M059J (cell line): ENCODE measurements at regions not wholly inside any gene's neighbourhood (a gene's known extent, or its start where the extent isn't known, plus 50 kb on each side); places are given as distances from the start of the nearest gene placed in this dataset.
A peak's percentile ranks its signal among the peaks of the same experiment; 100 is the strongest.
"Not testable (repeated sequence)": the region's sequence is repeated elsewhere in the genome, so short reads cannot be mapped to it uniquely, and the experiment has no call there.

Source experiments
- DNase-seq: peaks from one replicate; pipeline ENCODE4 v3.0.0-alpha.2; 2012; ENCODE audit warnings: low read depth

DNA sequence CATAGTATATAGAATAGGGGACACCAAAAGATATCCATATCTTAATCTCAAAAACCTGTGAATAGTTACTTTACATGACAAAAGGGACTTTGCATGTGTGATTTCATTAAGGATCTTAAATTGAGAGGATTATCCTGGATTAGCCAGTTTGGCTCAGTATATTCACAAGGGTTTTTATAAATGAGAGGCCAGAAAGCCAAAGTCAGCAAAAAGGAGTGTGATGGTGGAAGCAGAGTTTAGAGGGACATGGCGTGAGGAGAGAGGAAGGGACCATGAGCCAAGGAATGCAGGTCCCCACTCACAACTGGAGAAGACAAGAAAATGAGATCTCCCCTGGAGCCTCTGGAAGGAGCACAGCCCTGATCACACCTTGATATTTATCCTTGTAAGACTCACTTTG lies 648.5 kb upstream of the LCORL start:
- DNase-seq = no peak

DNA sequence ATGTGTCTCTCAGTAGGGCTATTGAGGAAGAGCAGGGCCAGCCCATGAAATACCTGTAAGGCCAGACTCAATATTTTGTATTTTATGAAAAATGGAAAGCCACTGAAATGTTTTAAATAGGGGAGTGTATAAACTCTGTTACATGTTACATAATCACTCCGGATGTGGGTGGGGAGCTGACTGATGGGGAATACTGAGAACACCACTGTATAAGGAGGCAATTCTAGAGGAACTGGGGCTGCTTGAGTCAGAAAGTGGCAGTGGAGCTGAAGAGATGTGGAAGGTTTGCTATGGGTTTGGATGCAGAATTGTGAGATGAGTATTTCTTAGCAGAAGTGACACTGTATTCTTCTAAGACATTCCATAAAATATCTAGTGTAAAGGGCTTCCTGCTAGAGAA lies 647.8 kb upstream of the LCORL start:
- no peak for DNase-seq

DNA sequence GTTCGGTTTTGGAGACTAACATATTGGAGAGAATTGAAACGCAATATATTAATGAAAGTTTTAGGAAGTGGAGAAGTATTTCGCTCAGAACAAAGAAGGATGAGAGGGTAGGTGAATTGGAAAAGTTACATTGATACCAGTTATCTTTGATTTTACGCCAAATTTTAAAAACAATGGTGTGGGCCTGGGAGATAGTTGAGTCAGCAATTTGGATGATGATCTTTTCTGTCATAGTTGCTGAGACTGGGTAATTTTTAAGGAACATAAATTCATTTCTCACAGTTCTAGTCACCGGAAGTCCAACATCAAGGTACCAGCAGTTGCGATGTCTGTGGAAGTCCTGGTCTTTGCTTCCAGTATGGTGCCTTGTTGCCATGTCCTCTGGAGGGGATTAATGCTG lies 644.8 kb upstream of the LCORL start:
- no peak for DNase-seq

DNA sequence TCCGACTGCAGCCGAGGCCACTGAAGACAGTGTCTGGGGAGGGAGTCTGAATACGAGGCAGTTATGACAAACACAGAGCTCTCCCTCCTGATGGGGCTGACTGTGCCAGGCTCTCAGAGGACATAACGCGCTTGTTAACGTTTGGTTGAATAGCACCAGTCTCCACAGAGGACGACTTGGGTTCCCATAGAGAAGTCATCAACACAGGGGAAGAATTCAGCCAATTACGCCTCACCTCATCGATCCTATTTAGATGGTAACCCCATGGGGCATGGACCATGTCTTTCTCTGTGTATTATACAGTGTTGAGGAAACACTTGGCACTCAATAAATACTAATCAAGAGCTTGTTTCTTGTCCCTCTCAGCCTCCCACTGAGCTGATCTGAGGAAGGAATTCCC lies 642.6 kb upstream of the LCORL start:
- no peak for DNase-seq

DNA sequence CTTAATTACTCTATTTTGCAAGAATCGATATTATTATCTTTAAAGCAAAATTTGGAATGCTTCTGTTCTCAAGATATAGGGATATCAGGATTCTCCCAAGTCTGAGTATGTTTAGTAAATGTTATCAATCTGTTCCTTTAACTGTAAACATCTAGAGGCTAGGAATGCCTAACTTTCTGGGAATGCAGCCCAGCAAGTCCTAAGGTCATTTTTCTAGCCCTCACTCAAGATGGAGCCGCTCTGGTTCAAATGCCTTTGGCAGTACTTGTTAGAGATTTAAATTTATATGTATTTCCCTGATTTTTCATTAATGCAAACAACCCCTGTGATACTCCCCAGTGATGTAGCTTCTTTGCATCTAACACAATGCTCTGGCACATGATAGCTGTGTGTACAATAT lies 623.8 kb upstream of the LCORL start:
- no peak for DNase-seq

DNA sequence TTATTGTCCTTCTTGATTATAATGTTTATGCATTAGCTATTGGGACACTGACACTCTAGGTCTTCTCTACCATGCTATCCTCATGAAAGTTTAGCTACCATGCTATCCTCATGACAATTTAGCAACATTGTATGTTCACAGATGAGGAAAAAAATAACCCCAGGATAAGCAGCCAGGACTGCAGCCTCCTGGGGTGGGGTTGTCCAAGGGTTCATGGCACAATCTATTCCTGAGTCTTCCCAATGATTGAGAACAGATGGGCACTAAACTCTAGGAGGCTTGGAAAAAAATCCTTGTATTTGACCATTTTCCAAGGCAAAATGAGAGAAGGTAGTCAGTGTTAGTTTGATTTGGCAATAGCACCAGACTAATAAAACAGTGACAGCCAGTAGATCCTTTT lies 619.8 kb upstream of the LCORL start:
- DNase-seq = no peak

DNA sequence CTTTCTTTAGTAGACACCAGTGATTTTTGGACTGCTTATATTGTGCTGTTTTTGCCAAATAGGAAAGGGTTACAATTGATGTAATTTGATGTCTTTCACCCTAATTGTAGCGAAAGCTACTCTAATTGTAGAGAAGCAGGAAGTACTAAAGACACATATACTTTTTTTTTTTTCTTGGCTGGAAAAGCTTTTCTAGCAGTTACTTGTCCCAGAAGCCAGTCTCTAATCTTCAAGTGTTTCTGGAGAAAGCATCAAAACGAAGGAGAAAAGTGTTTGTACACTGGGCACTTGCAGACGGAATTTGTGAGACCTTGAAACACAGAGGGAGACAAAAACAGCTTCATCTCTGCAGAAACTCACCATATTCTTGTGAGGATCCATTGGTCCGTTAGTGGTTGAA lies 616.5 kb upstream of the LCORL start:
- no peak for DNase-seq

DNA sequence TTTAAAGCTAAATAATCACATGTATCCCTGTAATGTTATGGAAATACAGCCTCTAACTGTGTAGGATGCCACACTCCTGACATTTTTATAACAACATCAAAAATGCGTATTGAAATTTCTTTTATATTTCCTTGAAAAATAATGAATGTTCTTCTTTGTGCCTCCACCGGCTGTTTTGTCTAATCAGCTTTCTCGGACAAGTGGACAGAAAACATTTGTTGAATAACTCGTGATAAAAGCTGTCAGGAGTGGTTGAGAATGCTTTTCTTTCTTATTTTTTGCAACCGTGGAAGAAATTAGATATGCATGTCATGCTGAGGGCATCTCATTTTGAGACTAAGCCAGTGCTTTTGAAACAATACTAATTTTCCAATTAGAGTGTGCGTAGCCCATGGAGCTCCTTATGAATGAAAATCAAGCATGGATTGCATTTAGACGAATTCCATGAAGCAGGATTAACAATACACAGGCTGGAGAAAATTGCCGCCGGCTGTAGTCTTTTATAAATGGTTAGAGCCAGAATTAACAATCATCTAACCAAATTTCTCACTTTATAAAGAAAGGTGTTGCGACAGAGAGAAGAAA lies 614.5 kb upstream of the LCORL start:
- no peak for DNase-seq

DNA sequence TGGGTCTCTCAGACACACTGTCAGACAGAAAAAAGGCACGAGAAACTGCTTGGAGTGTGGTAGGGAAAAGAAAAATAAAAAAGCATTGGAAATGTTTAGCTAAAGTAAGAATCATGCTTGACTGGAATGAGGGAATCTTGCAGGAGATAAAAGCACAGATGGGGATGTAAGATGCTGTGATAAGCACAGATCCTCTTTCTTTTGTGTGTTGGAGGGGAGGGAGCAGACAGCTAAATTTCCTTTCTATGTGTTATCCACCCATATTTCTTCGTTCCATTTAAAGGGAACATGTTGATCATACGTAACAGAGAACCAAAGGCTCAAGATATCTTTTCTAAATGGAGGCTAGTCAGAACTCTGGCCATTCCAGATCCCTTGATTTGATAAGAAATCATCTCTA lies 614.0 kb upstream of the LCORL start:
- no peak for DNase-seq

DNA sequence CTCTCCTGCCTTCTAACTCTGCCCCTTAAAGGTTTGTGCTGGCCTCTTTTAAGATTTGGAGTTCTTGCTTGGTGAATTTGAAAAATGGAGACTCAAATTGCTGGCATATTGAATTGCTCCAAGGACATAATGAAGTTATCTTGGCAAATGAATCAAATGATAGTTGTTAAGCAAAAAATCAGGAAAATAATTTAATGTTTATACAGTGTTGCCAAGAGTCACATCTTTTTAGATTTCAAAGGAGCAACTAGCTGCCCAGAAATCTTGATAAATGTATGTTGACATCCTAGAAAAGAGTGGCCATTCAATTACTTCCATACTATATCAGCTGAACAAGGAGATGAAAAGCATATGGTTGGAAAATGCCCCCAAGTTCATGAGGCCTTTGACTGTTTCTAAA lies 610.0 kb upstream of the LCORL start:
- no peak for DNase-seq

DNA sequence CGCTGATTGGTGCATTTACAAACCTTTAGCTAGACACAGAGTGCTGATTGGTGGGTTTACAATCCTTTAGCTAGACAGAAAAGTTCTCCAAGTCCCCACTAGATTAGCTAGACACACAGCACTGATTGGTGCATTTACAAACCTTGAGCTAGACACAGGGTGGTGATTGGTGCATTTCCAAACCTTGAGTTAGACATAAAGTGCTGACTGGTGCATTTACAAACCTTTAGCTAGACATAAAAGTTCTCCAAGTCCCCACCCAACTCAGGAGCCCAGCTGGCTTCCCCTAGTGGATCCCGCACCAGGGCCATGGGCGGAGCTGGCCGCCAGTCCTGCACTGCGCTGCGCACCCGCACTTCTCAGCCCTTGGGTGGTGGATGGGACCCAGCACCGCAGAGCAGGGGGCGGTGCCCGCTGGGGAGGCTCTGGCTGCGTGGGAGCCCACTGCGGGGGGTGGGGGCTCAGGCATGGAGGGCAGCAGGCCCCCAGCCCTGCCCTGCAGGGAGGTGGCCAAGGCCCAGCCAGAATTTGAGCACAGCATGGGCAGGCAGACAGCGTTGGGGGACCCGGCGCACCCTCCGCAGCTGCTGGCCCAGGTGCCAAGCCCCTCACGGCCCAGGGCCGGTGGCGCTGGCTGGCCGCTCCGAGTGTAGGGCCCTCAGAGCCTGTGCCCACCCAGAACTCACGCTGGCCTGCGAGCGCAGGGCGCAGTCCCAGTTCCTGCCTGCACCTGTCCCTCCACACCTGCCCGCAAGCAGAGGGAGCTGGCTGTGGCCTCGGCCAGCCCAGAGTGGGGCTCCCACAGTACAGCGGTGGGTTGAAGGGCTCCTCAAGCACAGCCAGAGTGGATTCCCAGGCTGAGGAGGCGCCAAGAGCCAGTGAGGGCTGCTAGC lies 608.9 kb upstream of the LCORL start:
- no peak for DNase-seq

DNA sequence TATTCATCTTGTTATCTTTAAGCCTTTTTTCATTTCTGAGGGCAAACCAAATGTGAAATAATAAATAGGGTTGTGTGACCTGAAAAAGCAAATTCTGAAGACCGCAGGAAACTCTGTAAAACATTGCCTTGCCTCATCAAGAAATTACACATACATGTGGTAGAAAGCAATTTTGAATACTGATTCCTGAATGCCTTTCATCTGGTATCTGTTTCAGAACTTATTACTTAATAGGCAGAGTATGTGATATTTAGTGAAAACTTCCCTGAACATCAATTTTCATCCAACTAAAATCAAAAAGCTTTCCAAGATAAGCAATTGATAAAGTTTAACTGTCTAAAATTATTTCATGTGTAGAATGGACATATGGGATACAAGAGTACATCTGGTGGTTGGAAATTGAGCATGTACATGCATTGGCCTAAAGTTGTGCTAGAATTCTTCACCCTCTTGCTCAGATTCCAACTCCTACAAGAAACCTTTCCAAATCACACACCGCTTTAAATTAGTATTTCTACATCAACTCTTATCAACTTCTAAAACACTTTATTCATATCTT lies 606.0 kb upstream of the LCORL start:
- no peak for DNase-seq

DNA sequence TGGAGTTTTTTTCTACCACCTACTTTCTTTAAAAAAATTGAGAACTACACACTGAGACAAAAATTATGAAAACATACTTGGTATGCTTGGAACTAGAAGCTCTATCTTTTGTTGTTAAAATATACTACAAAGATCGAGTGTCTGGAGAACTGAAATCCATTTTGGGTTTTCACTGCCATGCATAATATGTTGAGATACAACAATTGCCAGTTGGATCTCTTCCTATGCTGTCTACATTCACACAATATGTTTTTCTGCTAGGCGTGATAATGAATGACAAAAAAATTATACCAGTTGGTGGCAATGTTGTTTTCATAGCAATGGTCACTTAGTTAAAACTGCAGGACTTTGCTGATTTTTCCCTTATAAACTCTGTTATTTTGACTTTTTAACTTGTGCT lies 605.4 kb upstream of the LCORL start:
- DNase-seq = no peak

DNA sequence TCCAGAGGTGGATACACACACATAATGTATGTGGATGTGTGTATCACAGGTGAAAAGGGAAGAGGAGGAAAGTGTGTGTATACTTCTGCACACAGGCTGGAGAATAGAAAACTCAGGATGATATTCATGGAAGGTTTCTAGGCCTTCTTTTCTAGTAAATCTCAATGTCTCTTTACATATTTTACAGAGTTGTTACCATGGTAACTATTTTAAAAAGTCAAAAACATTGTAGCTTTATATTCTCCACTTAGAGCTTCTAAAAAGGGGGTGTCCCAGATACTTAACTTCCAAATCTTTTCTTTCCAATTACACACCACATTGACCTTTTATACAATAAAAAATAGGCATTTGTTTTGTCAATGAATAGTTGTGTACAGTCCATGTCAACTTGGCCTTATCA lies 604.8 kb upstream of the LCORL start:
- no peak for DNase-seq

DNA sequence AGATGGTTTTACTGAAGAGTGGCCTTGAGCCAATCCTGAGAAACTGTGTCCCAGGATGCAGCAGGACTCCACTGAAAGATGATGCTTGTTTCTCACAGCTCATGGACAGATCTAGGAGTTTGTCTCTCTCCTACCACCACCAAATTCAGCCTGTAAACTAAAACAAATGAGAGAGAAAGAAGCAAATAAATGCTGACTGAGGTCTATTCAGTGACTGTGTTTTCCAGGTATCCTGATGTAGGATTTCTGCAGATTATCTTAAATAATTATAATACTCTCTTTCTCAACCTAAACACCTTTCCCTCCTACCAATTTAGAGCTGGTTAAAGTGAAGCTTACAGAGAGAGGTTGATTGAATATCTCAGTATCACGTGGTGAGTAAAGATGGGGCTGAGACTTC lies 599.6 kb upstream of the LCORL start:
- no peak for DNase-seq

DNA sequence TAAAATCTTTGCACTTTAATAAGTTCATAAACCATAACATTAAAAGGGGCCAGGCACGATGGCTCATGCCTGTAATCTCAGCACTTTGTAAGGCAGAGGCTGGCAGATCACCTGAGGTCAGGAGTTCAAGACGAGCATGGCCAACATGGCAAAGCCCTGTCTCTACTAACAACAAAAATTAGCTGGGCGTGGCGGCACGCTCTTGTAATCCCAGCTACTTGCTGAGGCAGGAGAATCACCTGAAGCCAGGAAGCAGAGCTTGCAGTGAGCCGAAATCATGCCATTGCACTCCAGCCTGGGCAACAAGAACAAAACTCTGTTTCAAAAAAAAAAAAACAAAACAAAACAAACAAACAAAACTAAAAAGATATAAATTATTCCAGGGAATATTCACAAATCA lies 595.2 kb upstream of the LCORL start:
- no peak for DNase-seq

DNA sequence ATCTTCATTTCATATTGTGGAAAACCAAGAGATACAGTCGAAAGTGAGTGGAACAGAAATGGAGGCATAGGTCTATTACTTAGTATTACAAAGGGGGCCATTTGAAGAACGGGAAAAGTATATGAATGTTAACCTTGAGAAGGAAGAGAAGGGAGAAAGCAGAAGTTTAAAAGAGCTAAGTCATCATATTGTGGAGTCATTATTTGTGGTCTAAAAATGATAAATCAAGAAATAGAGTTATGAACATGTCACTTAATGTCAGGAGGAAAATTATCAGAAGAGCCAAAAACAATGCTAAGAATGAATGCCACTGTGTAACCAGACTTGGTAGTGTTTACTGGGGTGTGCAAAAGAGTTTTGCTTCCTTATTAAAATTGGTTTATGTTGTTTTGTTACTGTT lies 589.5 kb upstream of the LCORL start:
- DNase-seq = no peak

DNA sequence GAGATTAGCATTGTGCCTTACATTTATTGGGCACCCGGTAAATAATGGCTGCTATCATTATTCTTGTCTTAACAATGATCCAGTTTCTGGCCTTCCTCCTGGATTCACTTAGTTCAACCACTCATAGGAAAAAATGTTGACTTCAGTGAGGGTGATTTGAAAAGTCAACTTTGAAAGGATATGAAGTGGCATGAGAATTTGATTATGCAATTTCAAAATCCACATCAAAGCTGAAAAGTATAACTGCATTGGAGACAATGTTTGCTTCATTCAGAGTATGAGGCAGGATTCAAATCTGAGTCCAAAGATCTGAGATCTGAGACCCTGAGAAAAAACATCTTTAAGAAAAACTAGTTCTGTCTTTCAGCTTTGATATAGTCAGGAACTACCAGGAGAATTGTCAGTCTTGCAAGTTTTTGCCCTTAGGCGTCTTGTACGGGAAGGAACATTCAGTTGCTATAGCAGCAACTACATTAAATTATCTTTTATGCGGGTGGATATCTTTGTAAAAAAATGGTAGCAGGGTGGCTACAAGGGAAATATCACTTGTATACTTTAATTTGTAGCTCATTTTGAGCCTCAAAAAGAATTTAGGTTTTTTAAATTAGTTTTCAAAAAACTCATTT lies 587.5 kb upstream of the LCORL start:
- no peak for DNase-seq

DNA sequence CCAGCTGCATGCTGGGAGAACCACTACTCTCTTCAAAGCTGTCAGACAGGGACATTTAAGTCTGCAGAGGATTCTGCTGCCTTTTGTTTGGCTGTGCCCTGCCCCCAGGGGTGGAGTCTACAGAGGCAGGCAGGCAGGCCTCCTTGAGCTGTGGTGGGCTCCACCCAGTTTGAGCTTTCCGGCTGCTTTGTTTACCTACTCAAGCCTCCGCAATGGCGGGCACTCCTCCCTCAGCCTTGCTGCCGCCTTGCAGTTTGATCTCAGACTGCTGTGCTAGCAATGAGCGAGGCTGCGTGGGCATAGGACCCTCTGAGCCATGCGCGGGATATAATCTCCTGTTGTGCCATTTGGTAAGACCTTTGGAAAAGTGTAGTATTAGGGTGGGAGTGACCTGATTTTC lies 581.1 kb upstream of the LCORL start:
- DNase-seq = not testable (repeated sequence)

DNA sequence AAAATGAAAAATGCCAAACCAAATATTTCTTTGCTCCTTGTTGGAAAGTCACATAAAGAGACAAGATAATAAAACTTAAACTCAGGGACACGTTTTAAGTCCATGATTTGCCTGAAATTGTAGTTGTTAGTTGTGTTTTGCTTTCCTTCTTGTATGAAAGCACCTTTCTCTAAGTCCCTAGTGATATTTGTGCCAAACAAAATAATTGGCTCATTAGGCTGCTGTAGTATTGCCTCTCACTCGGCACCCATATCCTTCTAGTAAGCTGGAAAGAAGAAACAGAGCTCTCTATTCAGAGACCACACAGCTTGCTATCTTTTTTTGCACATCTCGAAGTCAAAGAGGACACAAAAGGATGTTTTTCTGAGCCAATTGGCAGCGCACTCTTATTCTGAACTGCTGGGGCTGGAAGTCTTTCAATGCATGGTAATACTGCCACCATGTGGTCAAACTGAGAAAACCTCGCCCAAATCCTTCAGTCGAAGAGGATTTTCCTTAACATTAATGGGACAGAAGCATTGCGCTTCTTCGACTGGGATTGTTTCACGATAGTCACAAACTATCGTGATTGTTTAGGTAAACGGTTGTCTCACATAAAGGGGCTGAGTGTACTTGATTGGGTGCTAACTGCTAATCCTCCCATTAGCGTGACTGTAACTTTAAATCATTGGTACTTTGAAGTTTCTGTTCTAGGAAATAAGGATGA lies 571.9 kb upstream of the LCORL start:
- peak; percentile 65 for DNase-seq

DNA sequence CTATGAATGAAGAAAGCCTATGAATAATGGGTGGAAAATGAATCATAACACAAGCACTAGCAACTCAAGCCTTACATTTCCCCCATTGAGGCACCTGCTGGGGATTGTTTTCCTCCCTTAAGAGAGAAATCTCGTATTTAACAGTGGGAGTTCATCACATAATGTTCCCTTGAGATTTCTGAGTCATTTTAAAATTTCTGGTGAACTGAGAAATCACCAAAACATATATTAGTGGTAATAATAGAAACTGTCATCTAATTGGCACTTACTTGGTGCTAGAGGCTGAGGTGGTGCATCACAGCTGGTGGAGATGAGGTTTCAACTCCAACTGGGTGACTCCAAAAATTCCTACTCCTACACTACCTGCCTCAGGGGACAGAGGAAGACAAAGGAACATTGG lies 561.3 kb upstream of the LCORL start:
- DNase-seq = no peak

DNA sequence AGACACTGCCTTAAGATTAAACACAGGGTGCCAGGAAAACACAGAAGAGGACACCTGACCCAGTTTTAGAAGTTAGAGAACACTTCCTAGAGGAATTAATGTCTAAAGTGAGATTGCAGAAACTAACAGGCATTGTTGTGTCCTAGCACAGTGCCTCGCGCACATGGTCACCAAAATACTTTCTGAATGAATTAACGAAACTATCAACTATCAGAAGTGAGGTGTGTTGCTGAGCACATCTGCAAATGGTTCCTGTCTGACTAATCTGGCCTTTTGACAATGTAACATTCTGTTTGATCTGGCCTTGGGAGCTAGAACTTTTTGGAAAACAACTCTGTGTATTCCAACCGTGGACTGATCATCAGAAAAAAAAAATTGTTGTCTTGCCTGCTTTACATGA lies 556.8 kb upstream of the LCORL start:
- DNase-seq = no peak
